ENCODE measurements at regions not wholly inside any gene's neighbourhood (a gene's known extent, or its start where the extent isn't known, plus 50 kb on each side); places are given as distances from the start of the nearest gene placed in this dataset.

DNA sequence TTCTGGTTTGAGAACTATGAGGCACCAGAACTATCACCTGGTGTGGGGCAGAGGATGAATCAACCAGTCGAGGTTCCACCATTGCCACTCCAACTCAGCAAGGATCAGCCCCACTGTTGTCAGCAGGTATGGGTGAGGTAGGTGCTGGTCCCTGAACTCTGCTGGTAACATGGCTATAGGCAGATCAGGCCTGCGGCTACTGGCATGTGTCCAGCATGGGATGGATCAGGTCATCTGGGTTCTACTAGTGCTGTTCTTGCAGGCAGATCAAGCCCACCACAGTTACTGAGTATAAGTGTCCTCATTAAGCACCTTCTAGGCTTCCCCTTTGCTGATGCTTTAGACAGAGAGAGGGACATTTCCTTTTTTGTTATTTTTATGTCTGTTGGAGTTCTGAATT, 71.7 kb downstream of the GABRA6 start:
- ChIA-PET POLR2A (interaction anchor here (0.7 kb wide), 1 partner anchor 72 kb away, joined by 4 read pairs; no protein-coding TSS in a partner anchor), SMC1A (ENCODE audit: uncharacterized antibody, unreplicated experiment) (no interaction called here), RAD21 (ENCODE audit: unreplicated experiment) (no interaction called here), CTCF (interaction anchor here (0.7 kb wide), 1 partner anchor 411 kb away, joined by 3 read pairs; no protein-coding TSS in a partner anchor)
- 5% methylated on average over 2 of the region's 2 CpGs for WGBS (ENCODE audit: insufficient coverage, insufficient replicate concordance, low lambda C conversion rate, missing lambda C conversion rate)
- no peak for FAIRE-seq
- no TSS peak for BruUV-seq (replicated peaks)
- H3K27ac ChIP-seq (ENCODE audit: control insufficient read depth, insufficient read depth) = no peak overlapping the region
- no peak for ATAC-seq
- H3K9ac ChIP-seq (ENCODE audit: control insufficient read depth, insufficient read depth, low read length) = no peak overlapping the region
- no peaks in the 10 kb centered on the region for H3K9me3 ChIP-seq (replicated peaks; ENCODE audit: control insufficient read depth, insufficient read depth, low read length)
- DNase-seq (ENCODE audit: low read depth, low spot score) = no peak
- no peak overlapping the region for H3K4me3 ChIP-seq
- no peaks in the 10 kb centered on the region for H4K20me1 ChIP-seq (ENCODE audit: control insufficient read depth, insufficient read depth)
- H3K27me3 ChIP-seq (replicated peaks in 1 of 2; ENCODE audit: control insufficient read depth in 2 of 2, insufficient read depth in 2 of 2, low read length in 1 of 2) = no peaks in the 10 kb centered on the region
- H3K79me2 ChIP-seq (ENCODE audit: control insufficient read depth, insufficient read depth, low read length) = no peaks in the 10 kb centered on the region
- H2AFZ ChIP-seq (ENCODE audit: control insufficient read depth, low read depth, low read length) = no peak overlapping the region
- in situ Hi-C loops (cut with MboI) = no loop called here
- H3K4me2 ChIP-seq (ENCODE audit: control insufficient read depth, insufficient read depth) = no peak overlapping the region
- intact Hi-C loops (cut with micrococcal nuclease; ENCODE audit: unreplicated experiment) = no loop called here
- H3K36me3 ChIP-seq (ENCODE audit: control insufficient read depth in 2 of 2, insufficient read depth in 2 of 2, low read length in 1 of 2) = no peaks in the 10 kb centered on the region
- no peaks in the 10 kb centered on the region for H3K4me1 ChIP-seq (ENCODE audit: control insufficient read depth, insufficient read depth, low read length)
- TF ChIP-seq EP300 (IDR thresholded peaks at IDR 0.05; ENCODE audit: borderline replicate concordance in 1 of 2, control insufficient read depth in 1 of 2, low read depth in 2 of 2, low read length in 2 of 2) (no peak), MEF2A (IDR thresholded peaks at IDR 0.05; ENCODE audit: insufficient read depth, low read depth, low read length) (no peak), GATAD2B (conservative IDR thresholded peaks at IDR 0.05; ENCODE audit: low read depth) (no peak), SP1 (IDR thresholded peaks at IDR 0.05; ENCODE audit: low read depth, low read length) (no peak), ZNF24 (IDR thresholded peaks at IDR 0.05) (no peak), NFIC (IDR thresholded peaks at IDR 0.05; ENCODE audit: low read depth, low read length) (no peak), CBX5 (IDR thresholded peaks at IDR 0.05; ENCODE audit: low read depth) (no peak), MTA2 (IDR thresholded peaks at IDR 0.05; ENCODE audit: low read depth) (no peak), CREB1 (IDR thresholded peaks at IDR 0.05; ENCODE audit: low read depth) (no peak), CTCF (IDR thresholded peaks at IDR 0.05 in 2 of 3, conservative IDR thresholded peaks at IDR 0.05 in 1 of 3; ENCODE audit: control insufficient read depth in 2 of 3, extremely low read depth in 1 of 3, insufficient read depth in 1 of 3, low read depth in 3 of 3, low read length in 3 of 3) (no peak), CHD1 (IDR thresholded peaks at IDR 0.05; ENCODE audit: low read depth, low read length) (no peak), KAT2A (conservative IDR thresholded peaks at IDR 0.05; ENCODE audit: control insufficient read depth, low read depth, low read length) (no peak), NKRF (conservative IDR thresholded peaks at IDR 0.05) (no peak), PKNOX1 (IDR thresholded peaks at IDR 0.05) (no peak), BHLHE40 (IDR thresholded peaks at IDR 0.05; ENCODE audit: borderline replicate concordance in 1 of 2, low read depth in 2 of 2, low read length in 1 of 2) (no peak), SREBF1 (IDR thresholded peaks at IDR 0.05; ENCODE audit: low read length) (no peak)
- TF ChIP-seq, protein P1, sequence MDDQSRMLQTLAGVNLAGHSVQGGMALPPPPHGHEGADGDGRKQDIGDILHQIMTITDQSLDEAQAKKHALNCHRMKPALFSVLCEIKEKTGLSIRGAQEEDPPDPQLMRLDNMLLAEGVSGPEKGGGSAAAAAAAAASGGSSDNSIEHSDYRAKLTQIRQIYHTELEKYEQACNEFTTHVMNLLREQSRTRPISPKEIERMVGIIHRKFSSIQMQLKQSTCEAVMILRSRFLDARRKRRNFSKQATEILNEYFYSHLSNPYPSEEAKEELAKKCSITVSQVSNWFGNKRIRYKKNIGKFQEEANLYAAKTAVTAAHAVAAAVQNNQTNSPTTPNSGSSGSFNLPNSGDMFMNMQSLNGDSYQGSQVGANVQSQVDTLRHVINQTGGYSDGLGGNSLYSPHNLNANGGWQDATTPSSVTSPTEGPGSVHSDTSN (IDR thresholded peaks at IDR 0.05; ENCODE audit: insufficient replicate concordance, low read depth, low read length) = no peak

Measured in GM12878 (cell line).